Heart left ventricle (tissue), 13 donors: ENCODE measurements at regions not wholly inside any gene's neighbourhood (a gene's known extent, or its start where the extent isn't known, plus 50 kb on each side); places are given as distances from the start of the nearest gene placed in this dataset.

Experiments used
- POLR2A ChIP-seq, 2 donors: fragments of 450-650 bp; IDR thresholded peaks; one replicate each; pipeline ENCODE4 v1.6.1; 2017; ENCODE audit warnings: antibody characterized with exemption in 2 of 2, mild to moderate bottlenecking in 2 of 2, moderate library complexity in 2 of 2
- TF ChIP-seq, protein P1 (sequence below), 12 donors: fragments of 200-600 bp; sonication (generic) in 4 of 12; IDR thresholded peaks; one replicate each; pipeline versions ENCODE4 v1.5.0 to v1.8.0; 2018 to 2022; ENCODE audit warnings: antibody characterized with exemption in 12 of 12, mild to moderate bottlenecking in 5 of 12
- donor health status: ischemic (EF 13 %, LVEDD 7.1; RV severe dilation, severe dysfunction).
- donor health status: DM: no; HTN: yes; CAD: no.
- donor health status: DM: no; HTN: no; CAD: no.
- donor health status: ischemic (EF 25% LVEDD 6.9; RV normal size, moderate dysfunction).
- donor health status: ischemic (EF 25% LVEDD 5.7; RV mildly dilated, moderate dysfunction).
- donor health status: ischemic (EF 35%, LVEDD 5.7; RV mildly dilated, moderate dysfunction).
- donor health status: nonischemic (EF 11% LVEDD 7.7; RV severe dilation, severe dysfunction).
- donor health status: DM: yes; HTN: yes; CAD: no.
- donor health status: PGD.
- donor health status: ischemic (EF 29% LVEDD 5.4; RV normal size, mild dysfunction).
- donor health status: nonischemic (EF 23%, LVEDD 6.1; RV moderate dilation, normal function).

DNA sequence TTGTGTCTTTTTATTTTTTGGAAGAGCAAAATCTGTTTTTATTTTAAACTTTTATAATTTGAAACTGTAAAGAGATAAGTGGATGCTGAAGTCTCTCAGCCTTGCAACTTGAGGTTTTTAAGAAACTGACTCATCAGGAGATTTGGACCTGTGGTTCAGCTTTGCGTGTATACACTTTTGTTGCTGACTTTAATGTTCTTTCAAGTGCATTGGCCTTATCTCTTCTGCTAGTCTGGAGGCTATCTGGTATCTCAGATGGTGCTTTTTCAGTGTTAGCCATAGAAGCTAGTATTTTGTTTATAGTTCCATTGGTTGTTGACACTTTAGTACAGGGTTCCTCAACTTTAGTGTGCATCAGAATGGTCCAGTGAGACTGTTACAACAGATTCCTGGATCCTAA, 504.0 kb upstream of the SPTLC3 start:
- TF ChIP-seq, protein P1, sequence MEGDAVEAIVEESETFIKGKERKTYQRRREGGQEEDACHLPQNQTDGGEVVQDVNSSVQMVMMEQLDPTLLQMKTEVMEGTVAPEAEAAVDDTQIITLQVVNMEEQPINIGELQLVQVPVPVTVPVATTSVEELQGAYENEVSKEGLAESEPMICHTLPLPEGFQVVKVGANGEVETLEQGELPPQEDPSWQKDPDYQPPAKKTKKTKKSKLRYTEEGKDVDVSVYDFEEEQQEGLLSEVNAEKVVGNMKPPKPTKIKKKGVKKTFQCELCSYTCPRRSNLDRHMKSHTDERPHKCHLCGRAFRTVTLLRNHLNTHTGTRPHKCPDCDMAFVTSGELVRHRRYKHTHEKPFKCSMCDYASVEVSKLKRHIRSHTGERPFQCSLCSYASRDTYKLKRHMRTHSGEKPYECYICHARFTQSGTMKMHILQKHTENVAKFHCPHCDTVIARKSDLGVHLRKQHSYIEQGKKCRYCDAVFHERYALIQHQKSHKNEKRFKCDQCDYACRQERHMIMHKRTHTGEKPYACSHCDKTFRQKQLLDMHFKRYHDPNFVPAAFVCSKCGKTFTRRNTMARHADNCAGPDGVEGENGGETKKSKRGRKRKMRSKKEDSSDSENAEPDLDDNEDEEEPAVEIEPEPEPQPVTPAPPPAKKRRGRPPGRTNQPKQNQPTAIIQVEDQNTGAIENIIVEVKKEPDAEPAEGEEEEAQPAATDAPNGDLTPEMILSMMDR (IDR thresholded peaks at IDR 0.05), result no peak
- no peak for TF ChIP-seq POLR2A (IDR thresholded peaks at IDR 0.05)
